Muscle of leg (tissue), 3 donors: ENCODE measurements at regions not wholly inside any gene's neighbourhood (a gene's known extent, or its start where the extent isn't known, plus 50 kb on each side); places are given as distances from the start of the nearest gene placed in this dataset.

ENCODE experiments used
- DNase-seq: peaks from one replicate; pipeline ENCODE4 v3.0.0; 2013
- H3K27ac ChIP-seq: one replicate; pipeline ENCODE4 v1.5.1; 2013; ENCODE audit warnings: mild to moderate bottlenecking, low read length, control low read depth
- H3K27me3 ChIP-seq: one replicate; pipeline ENCODE4 v1.6.1; 2013; ENCODE audit warnings: low read length; ENCODE audit not compliant: control insufficient read depth, insufficient read depth
- H3K36me3 ChIP-seq: one replicate; pipeline ENCODE4 v1.6.1; 2013; ENCODE audit warnings: low read length; ENCODE audit not compliant: control insufficient read depth, insufficient read depth
- H3K4me1 ChIP-seq: one replicate; pipeline ENCODE4 v1.6.1; 2013; ENCODE audit warnings: low read length; ENCODE audit not compliant: control insufficient read depth, insufficient read depth
- H3K4me3 ChIP-seq: one replicate; pipeline ENCODE4 v1.5.1; 2013; ENCODE audit warnings: low read length, control low read depth
- H3K9me3 ChIP-seq: replicated peaks from 2 replicates; pipeline ENCODE4 v1.6.1; 2013; ENCODE audit warnings: low read depth, low read length; ENCODE audit not compliant: control insufficient read depth
- WGBS: methylation state at CpG from one replicate; pipeline ENCODE4 v1.1.5; 2013; ENCODE audit warnings: missing lambda C conversion rate; ENCODE audit not compliant: insufficient coverage; 5-methylcytosine and 5-hydroxymethylcytosine counted together

DNA sequence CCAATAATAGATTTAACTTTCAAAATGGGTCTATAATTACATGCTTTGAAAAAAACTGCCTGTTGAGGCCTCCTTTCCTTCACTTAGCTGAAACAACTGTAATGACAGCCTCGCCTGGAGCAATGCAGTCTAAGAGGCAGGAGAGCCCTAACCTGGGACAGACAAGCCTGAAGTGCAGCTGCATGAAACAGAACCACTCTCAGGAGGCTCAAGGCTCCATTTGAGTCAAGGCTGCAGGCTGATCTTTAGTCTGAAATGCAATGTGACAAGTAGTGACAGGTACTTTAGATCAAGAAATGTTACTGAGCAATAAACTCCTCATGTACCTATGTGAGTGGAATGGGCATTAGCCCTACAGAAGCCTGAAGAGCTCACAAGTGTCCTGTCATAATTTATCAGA lies 414.0 kb upstream of the LUZP2 start:
- no peak for DNase-seq
- WGBS = no CpG with 5 or more reads among the region's 1 CpG

GRCh38 chr11:24084956-24085355 lies 411.9 kb upstream of the LUZP2 start:
- DNase-seq = peak; percentile 27
- no peaks in the 10 kb centered on the region for H3K27me3 ChIP-seq
- no CpG with 5 or more reads among the region's 1 CpG for WGBS
- no peaks in the 10 kb centered on the region for H3K36me3 ChIP-seq
- H3K4me1 ChIP-seq = no peaks in the 10 kb centered on the region
- H3K4me3 ChIP-seq = no peak overlapping the region
- no peaks in the 10 kb centered on the region for H3K9me3 ChIP-seq
- no peak overlapping the region for H3K27ac ChIP-seq

More for the DNA sequence above, 414.0 kb upstream of the LUZP2 start:
- Histone ChIP-seq H3K4me3 (no peak overlapping the region), H3K4me1 (no peaks in the 10 kb centered on the region), H3K27ac (no peak overlapping the region), H3K27me3 (no peaks in the 10 kb centered on the region), H3K36me3 (no peaks in the 10 kb centered on the region), H3K9me3 (no peaks in the 10 kb centered on the region)

DNA sequence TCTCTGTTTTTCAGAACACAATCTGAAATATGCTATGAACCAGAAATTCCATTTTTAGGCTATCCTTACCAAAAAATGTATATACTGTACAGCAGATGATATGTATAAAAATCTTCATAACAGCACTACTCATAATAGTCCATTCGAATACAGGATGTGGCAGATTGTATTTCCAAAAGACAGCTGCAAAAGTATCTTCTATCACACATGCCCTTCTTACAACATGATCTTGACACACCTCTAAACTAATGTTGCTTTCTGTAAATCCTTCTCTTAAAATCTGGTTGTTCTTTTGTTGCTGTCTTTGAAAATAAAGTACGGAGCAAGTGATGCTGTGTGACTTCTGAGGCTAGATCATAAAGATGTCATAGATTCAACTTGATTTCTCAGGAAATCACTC lies 409.9 kb upstream of the LUZP2 start:
- no peak for DNase-seq
- H3K4me1 ChIP-seq = no peaks in the 10 kb centered on the region
- H3K36me3 ChIP-seq = no peaks in the 10 kb centered on the region
- no peaks in the 10 kb centered on the region for H3K27me3 ChIP-seq
- no peak overlapping the region for H3K27ac ChIP-seq
- H3K9me3 ChIP-seq = no peaks in the 10 kb centered on the region
- H3K4me3 ChIP-seq = no peak overlapping the region
- WGBS = no CpG with 5 or more reads among the region's 2 CpGs

- Histone ChIP-seq H3K36me3 (no peaks in the 10 kb centered on the region), H3K27me3 (no peaks in the 10 kb centered on the region), H3K27ac (no peak overlapping the region), H3K4me1 (no peaks in the 10 kb centered on the region), H3K9me3 (no peaks in the 10 kb centered on the region), H3K4me3 (no peak overlapping the region)
- no CpG with 5 or more reads among the region's 2 CpGs for WGBS
- no peak for DNase-seq
Measured at GRCh38 chr11:24091594-24091993, 405.3 kb upstream of the LUZP2 start.

GRCh38 chr11:24093375-24093774 lies 403.5 kb upstream of the LUZP2 start:
- DNase-seq = peak; percentile 63
- Histone ChIP-seq H3K36me3 (no peaks in the 10 kb centered on the region), H3K9me3 (no peaks in the 10 kb centered on the region), H3K27ac (no peak overlapping the region), H3K4me3 (no peak overlapping the region), H3K4me1 (no peaks in the 10 kb centered on the region), H3K27me3 (no peaks in the 10 kb centered on the region)
- WGBS = no CpG with 5 or more reads among the region's 2 CpGs

- H3K27me3 ChIP-seq = no peaks in the 10 kb centered on the region
- no peak overlapping the region for H3K4me3 ChIP-seq
- H3K4me1 ChIP-seq = no peaks in the 10 kb centered on the region
- whole genome bisulfite sequencing = no CpG with 5 or more reads among the region's 3 CpGs
- DNase-seq = no peak
- peaks cover 9% of the 10 kb centered on the region for H3K9me3 ChIP-seq
- H3K27ac ChIP-seq = no peak overlapping the region
- no peaks in the 10 kb centered on the region for H3K36me3 ChIP-seq
Measured at GRCh38 chr11:24108609-24109008, 388.2 kb upstream of the LUZP2 start.

DNA sequence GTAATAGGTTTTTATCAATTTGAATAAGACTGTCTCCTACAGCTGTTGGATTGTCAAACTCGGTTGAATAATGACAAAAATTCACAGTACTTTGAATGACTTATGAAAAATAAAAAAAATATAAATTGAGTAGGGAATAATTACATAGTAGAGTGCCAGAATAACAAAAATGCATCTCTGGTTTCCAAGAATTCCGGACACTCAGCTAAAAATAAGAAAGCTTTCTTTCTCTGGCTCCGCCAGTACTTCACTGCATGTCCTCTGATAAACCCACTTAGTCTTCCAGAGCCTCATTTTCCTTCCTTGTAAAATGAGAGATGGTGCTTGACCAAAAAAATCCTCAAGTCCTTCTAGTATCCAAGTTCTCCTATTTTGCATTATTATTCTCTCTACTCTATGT lies 374.6 kb upstream of the LUZP2 start:
- DNase-seq = peak; percentile 79
- H3K4me1 ChIP-seq = no peaks in the 10 kb centered on the region
- no peak overlapping the region for H3K27ac ChIP-seq
- H3K9me3 ChIP-seq = no peaks in the 10 kb centered on the region
- H3K36me3 ChIP-seq = no peaks in the 10 kb centered on the region
- H3K4me3 ChIP-seq = no peak overlapping the region
- no peaks in the 10 kb centered on the region for H3K27me3 ChIP-seq
- WGBS = no CpG with 5 or more reads among the region's 3 CpGs

DNA sequence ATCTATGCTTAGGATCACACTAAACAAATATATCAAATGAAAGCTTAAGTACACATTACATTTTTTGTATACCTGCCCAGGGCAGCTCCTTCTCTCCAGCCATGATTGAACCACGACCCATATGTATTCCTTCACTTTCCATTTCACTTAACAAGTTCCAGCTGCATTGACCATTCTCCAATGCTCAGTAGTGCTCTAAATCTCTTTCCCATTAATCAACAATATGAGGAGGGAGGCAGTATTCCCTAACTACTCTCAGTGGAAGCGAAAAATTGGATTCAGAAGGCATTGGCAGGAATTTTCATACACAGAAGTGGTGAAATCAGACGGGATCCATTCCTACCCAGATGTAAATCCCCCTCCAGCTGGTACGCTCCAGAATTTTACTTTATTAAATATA lies 372.0 kb upstream of the LUZP2 start:
- no peaks in the 10 kb centered on the region for H3K27me3 ChIP-seq
- no CpG with 5 or more reads among the region's 4 CpGs for WGBS
- H3K36me3 ChIP-seq = no peaks in the 10 kb centered on the region
- H3K9me3 ChIP-seq = no peaks in the 10 kb centered on the region
- no peak overlapping the region for H3K27ac ChIP-seq
- no peak overlapping the region for H3K4me3 ChIP-seq
- H3K4me1 ChIP-seq = no peaks in the 10 kb centered on the region
- peak; percentile 80 for DNase-seq

DNA sequence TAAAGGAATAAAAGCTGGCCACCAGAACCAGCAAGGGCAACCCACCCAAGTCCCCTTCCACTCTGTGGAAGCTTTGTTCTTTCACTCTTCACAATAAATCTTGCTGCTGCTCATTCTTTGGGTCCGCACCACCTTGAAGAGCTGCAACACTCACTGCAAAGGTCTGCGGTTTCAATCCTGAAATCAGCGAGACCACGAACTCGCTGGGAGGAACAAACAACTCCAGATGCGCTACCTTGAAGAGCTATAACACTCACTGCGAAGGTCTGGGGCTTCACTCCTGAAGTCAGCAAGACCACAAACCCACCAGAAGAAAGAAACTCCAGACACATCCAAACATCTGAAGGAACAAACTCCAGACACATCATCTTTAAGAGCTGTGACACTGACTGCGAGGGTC lies 365.2 kb upstream of the LUZP2 start:
- no peak for DNase-seq
- Histone ChIP-seq H3K27me3 (no peaks in the 10 kb centered on the region), H3K27ac (no peak overlapping the region), H3K9me3 (no peaks in the 10 kb centered on the region), H3K4me3 (no peak overlapping the region), H3K36me3 (no peaks in the 10 kb centered on the region), H3K4me1 (no peaks in the 10 kb centered on the region)
- WGBS = 100% methylated on average over 7 of the region's 8 CpGs

DNA sequence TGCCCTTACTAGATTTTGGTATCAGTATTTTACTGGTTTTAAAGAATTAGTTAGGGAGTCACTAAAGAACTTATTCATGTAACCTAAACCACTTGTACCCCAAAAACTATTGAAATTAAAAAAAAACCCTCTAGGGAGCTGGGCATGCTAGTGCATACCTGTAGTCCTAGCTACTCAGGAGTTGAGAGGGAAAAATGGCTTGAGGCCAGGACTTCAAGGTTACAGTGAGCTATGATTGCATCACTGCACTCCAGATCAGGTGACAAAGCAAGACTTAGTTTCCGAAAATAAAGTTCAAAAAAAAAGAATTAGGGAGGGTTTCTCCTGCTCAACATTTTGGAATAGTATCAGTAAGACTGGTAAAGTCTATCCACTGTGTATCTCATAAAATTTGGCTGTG lies 364.4 kb upstream of the LUZP2 start:
- Histone ChIP-seq H3K27ac (no peak overlapping the region), H3K4me1 (no peaks in the 10 kb centered on the region), H3K4me3 (no peak overlapping the region), H3K9me3 (no peaks in the 10 kb centered on the region), H3K27me3 (no peaks in the 10 kb centered on the region), H3K36me3 (no peaks in the 10 kb centered on the region)
- no CpG with 5 or more reads among the region's 1 CpG for WGBS
- no peak for DNase-seq

DNA sequence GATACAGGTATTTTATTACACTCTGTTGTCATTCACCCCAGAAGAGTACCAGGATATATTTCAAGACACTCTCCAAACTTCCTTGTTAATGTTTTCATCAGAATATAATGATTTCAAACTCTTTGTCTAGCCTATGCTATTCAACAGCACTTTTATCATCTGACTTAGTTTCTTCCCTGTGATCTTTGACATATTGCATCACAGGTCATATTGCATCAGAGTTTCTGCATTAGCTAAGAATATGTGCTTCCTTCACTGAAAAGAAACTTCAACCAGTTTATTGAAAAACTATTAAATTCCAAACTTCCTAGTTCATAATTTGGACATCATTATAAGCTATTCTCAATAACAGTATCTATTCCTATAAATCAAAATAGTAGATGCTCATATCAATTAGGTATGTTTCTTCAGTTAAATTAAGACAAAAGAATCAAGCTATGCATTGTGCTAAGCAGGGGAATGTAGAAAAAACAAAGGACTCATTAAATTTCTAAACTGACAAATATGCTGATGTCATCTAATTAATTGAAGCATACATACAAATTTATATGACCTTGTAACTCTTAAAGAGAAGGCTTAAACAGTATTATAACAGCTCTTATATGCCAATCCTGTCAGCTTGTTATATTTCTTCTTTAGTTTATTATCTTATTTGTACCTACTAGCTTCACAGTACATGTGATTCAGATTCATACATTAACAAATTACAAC lies 361.8 kb upstream of the LUZP2 start:
- Histone ChIP-seq H3K27ac (no peak overlapping the region), H3K36me3 (no peaks in the 10 kb centered on the region), H3K27me3 (no peaks in the 10 kb centered on the region), H3K9me3 (no peaks in the 10 kb centered on the region), H3K4me3 (no peak overlapping the region), H3K4me1 (no peaks in the 10 kb centered on the region)
- DNase-seq = no peak
